HG03432 (cell line): ENCODE measurements at regions not wholly inside any gene's neighbourhood (a gene's known extent, or its start where the extent isn't known, plus 50 kb on each side); places are given as distances from the start of the nearest gene placed in this dataset.
"Not testable (repeated sequence)": the region's sequence is repeated elsewhere in the genome, so short reads cannot be mapped to it uniquely, and the experiment has no call there.

Experiments used
- ATAC-seq: cut with Tn5 transposase; IDR thresholded peaks from one replicate; pipeline ENCODE4 v1.9.1; 2021; ENCODE audit warnings: mild to moderate bottlenecking, moderate library complexity; ENCODE audit not compliant: unreplicated experiment

DNA sequence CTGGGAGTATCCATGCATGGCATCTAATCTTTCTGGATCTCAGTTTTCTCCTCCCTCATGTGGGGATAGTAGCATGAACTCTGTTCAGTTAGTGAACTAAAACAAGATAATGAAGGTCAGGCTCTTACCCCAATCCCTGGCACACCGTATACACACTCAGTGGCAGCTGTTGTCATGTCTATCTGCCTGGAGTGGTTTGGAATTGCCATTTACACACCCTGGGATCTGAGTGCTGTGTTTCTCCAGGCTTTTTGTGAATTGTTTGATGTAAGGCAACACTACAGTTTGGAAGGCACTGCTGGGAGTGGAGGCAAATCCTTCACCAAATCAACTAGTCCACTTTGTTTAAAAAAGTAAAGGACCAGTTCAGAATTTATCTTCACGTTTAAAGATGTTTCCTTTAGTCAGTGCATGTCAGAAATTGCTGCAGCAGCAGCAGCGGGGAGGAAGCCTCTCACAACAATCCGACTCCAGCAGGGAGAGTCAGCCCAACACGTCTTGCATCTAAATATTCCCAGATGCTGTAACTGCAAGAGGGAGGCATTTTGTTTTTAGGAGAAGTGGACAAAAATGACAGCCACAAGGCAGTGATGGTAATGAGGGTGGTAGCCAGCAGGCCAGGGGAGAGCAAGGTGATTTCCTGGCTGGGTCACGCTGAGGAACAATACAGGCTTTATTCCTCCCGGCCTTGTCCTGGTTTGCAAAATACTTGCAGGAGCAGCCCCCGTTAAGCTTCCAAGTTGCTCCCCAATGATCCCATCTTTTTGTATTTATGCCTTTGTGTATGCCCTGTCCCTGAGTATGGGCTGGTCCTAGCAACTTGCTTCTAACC is 128.5 kb upstream of the LRIG1 start:
- no peak for ATAC-seq

DNA sequence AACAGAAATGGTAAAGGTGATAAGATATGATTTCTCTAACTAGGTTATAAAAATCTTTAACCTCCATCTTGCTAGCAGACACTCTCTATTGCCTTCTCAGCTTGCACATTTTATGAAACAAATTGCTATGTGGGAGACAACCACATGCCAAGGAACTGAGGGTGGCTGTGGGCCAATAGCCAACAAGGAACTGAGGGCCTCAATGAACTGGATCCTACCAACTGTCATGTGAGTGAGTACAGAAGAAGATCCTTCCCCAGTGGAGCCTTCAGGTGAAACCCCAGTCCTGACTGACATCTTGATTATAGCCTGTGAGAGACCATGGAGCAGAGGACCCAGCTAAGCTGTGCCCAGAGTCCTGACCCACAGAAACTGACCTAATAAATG is 129.2 kb upstream of the LRIG1 start:
- no peak for ATAC-seq

DNA sequence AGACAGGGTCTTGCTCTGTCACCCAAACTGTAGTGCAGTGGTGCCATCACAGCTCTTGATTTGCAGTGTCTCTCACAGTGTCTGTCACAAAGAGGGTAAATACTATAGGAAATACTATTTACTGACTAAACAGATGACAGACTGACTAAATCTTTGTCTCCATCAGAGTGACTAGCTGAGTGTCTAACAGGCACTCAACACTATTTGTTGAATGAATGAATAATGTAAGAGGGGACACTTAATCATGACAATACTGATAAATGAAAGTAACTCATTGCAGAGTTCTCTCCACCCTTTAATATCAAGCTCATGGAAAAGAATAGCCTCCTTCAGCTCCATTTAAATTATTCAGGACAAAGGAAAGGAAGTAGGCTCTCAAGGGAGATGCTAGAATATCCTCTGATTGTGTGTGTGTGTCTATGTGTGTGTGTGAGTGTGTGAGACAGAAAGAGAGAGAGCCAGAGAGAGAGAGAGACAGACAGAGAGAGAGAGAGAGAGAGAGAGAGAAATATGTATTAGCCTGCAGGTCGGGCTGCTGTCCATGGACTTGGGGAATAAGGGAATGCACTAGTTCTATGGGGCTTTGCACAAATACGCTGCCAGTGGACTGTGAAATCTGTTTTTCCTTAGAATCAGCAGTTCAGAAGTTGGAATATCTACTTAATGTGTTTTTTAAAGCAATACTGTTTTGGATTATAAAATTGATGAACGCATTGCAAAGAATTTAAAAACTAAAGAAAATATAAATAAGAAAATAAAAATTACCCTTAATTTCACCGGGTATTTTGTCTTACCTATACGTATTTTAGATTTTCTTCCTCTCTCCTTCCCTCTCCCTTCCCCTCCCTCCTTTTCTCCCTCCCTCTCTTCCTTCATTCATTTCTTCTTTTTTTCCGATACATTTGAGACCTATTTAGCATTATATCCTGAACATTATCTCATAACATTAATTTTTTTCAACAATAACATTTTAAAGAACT is 132.9 kb upstream of the LRIG1 start:
- no peak for ATAC-seq

DNA sequence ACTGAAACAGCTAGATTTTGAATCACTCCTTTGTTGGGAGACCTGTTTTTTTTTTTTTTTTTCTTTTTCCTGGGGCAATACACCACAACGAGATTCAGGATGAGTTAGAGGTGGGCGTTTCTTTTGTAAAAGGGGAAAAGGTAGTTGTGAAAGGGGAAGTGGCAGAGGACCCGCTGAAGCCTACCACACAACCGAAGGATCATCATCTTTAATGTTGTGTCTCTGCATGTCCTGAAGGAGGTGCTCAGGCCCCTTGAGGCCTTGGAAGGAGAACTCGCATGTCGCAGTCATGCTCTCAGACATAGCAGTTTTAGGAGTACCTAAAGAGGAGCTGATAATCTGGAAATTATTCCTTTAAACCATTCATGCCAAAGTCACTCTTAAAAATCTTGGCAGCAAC is 137.9 kb upstream of the LRIG1 start:
- ATAC-seq, result no peak

DNA sequence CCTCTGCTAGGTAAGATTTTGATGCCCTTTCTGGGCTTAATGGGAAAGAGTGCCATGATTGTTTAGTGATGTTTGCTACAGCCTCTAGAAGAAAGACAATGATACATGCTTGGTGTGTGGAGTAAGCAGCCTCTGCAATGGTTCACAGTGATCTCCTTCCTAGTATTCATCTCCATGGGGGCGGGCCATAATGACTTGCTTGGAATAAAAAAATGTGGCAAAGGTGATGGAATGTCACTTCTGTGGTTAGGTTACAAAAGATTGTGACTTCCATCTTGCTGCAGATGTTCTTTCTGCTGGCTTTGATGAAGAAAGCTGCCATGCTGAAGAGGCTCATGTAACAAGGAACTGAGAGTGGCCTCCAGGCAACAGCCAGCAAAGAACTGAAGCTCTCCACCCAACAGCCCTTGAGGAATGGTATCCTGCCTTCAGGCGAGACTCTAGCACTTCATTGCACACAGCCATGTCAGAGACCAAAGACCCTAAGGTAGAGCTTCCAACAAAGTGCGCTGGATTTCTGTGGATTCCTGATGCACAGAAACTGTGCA is 139.1 kb upstream of the LRIG1 start:
- no peak for ATAC-seq

DNA sequence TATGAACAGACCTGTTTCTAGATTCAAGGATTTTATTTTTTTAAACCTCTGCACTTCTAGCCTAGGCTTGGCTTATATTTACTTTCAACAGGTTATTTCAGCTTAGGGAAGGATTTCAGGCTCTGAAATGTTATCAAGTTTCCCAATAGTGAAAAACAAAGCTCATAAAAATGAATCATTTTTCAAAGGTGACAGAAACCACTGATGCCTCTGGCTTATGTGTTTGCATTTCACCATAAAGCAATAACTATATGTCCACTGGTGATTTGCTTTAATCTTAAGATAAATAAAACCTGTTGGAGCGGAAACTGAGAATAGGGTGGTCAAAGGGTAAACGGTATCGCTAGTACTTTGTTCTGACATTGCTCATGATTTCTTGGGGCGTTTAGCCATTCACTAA is 141.2 kb upstream of the LRIG1 start:
- no peak for ATAC-seq

DNA sequence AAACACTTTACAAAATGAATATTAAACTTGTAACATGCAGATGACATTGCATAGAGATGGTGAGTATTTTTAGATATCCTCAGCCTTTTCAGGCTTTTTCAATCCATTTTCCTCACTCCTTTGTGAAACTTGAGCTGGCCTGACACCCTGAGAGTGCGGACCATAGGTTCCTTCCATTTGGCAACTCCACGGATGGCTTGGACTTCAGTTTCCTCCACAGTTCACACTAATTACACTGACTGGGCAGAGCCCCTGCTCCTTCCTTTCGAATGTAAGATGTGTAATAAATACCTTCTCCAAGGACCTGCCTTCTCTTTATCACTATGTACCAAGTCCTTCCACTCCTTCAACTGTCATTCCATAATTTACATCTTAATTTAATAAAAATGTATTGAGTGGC is 141.7 kb upstream of the LRIG1 start:
- no peak for ATAC-seq

DNA sequence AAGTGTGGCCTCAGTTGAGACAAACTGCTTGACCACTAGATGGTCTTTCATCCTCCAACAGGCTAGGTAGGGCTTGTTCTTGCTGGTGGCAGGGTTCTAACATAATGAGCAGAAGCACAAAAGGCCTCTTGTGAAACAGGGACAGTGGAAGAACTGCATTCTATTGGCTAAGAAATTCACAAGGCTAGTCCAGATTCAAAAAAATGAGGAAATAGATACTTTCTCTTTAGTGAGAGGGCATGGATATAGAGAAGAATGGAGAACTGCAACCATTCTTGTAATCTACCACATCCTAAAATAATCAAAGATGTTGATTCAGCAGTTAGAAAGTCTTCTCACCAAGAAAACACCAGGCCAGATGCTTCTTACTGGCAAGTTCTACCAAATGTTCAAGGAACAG is 143.7 kb upstream of the LRIG1 start:
- ATAC-seq, result no peak

DNA sequence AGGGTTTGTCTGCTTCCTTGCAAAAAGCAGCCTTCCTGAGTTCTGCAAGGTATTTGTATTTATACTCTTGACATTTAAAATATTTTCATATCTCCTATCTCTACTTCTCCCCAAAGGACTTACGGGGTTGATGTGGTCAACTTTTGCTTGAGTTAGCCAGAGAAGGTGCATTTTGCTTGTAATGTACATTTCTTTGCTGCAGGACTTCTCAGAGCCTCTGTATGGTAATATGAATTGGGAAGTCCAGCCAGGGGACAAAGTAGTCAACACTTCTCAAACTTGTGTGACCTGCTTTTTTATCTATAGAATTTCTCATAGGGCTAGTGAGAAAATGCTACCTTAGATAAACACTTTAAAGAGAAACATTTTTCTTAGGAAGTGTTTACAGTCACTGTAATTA is 148.2 kb upstream of the LRIG1 start:
- no peak for ATAC-seq

DNA sequence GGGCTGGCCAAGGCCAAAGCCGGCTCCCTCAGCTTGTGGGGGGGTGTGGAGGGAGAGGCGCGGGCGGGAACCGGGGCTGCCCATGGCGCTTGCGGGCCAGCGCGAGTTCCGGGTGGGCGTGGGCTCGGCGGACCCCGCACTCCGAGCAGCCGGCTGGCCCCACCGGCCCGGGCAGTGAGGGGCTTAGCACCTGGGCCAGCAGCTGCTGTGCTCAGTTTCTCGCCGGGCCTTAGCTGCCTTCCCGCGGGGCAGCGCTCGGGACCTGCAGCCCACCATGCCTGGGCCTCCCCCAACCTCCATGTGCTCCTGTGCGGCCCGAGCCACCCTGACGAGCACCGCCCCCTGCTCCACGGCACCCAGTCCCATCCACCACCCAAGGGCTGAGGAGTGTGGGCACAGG is 150.7 kb upstream of the LRIG1 start:
- not testable (repeated sequence) for ATAC-seq

DNA sequence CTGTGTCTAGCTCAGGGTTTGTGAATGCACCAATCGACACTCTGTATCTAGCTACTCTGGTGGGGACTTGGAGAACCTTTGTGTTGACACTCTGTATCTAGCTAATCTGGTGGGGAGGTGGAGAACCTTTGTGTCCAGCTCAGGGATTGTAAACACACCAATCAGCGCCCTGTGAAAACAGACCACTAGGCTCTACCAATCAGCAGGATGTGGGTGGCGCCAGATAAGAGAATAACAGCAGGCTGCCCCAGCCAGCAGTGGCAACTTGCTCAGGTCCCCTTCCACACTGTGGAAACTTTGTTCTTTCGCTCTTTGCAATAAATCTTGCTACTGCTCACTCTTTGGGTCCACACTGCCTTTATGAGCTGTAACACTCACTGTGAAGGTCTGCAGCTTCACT is 151.3 kb upstream of the LRIG1 start:
- ATAC-seq, result not testable (repeated sequence)

DNA sequence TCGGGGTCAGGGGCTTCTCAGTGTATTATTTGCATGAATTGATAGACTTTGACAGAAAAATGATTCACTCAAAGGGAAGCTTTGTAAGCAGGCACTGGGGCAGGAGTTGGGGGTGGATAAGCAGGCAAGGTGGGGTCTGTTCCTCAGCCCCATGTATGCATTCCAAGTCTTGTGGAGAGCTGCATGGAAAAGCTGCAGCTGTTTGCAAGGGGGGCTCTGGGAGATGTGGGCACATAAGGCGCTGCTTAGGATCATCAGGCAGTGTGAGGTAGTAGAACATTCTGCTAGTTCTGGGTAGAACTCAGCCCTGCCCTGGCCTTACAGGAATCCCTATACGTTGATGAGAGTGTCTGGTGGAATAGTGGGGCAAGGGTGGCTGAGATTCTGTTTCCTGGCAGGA is 154.2 kb upstream of the LRIG1 start:
- no peak for ATAC-seq

DNA sequence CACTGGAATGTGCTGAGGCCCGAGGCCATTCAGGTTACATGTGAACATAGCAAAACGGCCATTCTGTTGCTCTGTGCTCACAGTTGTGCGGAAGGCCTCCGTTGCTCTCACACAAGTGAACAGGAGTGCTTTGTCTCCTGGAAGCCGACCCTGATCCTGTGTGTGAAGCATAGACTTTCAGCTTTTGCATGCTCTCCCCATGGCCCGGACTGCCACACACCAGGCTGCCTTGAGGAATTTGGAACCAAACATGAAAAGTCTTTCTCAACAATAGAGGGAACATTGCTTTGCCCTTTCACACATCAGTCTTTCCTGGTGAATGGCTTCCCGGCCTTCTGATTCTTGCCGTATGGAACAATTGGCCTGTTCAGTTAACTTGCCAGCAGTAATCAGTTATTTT is 154.8 kb upstream of the LRIG1 start:
- ATAC-seq, result no peak

DNA sequence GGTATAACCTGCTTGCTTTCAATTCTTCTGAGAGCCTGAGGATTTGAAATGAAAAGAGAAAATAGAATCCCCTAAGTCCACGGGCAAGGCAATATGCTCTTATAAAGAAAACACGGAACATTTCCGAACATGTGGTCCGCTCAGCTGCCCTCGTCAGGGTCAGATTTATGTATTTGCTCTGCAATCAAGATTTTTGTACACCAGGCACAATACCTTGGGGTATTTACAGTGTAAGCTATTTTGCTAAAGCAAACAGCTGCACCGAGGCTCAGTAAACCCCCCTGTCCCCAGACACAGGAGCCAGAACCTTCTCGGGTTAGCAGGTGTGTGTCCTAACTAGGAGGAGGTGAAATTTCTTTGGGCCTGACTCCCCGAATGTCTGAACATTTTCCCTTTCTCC is 155.8 kb upstream of the LRIG1 start:
- ATAC-seq, result no peak

DNA sequence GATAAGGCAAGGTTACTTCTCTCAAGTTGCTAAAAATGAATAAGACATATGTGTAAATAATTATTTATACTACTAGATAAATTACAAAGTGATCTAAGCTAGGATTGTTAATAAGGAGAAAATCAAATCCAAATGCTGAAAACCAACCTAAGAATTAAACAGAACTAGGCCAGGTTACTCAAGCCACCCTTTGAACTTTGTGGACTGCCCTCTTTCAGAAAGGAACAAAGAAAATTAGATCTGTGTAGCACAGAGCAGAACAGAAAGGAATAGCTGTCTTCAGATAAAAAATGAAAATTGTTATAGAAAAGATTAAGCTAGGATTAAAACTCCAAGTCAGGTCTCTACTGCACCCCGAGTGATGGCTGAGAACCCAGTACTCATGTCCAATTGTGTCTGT is 158.2 kb upstream of the LRIG1 start:
- ATAC-seq, result no peak

DNA sequence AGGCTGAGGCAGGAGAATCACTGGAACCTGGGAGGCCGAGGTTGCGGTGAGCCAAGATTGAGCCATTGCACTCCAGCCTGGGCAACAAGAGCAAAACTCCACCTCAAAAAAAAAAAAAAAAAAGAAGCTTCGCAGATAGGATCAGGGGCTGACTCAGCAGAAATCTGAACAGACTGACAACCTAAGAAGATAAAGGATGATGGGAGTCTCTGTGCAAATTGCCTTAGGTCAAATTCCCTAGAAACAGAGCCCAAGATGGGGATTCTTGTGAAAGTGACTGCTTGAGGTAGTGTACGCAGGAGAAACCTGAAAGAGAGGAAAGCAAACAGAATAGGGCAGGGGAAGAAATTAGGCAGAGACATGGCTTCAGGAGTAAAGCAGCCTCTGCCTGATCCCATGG is 160.8 kb upstream of the LRIG1 start:
- ATAC-seq, result no peak

DNA sequence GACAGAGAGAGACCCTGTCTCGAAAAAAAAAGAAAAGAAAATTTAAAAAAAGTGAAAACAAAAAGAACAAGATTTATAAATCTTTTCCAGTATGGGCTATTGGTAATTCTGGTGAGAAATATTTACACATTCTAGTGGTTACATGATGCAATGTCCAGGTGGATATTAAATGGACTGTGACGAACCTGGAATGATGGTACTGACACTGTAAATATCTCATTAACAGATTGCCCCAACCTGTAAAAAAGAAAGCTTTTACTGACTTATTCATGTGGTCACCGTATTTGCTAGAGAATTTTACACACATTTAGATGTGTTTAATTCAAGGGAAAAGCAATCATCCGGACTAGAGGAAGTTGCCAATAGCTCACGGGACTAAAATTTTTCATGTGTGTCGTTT is 162.1 kb upstream of the LRIG1 start:
- ATAC-seq, result no peak

DNA sequence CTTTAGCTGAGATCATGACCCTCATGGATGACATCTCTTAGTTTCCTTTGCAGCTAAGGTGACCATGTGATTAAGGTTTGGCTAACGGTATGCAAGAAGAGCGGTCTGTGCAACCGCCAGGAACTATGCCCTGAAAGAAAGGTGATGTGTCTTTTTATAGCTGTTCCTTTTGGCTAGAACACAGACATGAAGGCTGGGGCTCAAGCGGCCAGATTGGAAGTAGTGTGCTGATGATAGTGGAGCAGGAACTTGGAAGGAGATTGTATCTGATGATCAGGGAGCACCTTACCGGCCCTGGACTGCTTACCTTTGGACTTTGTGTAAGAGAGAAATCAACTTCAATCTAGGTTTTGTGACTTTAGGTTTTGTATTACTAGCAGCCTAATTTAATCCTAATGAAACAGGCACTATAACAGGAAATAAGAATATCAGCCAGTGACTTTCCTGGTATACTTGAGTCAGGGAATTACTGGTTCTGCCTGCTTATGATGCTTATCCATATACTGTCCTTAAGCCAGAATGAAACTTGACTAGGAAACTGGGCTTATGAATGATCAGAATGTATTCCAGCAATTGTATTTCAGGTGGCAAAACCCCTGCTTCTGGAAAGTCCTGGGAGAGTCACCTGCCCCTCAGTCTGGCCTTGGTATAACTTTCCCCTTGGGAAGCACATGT is 164.3 kb upstream of the LRIG1 start:
- no peak for ATAC-seq

DNA sequence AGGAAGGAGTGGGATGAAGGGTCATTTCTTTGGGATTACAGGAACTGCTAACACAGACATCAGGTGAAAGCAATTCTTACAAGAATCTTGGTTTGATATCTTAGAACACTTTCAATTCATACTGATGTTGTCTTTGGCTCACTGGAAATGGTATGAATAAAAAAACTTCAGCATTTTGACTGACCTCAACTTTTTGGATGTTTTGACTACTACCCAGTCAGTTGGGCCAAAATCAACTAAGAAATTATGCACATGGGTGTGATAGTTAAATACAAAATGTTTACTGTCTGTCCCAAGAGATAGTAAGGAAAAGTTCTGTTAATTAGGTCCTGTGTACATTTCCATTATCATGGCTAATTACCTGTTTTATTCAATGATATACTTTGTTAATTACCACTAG is 165.5 kb upstream of the LRIG1 start:
- ATAC-seq, result no peak

DNA sequence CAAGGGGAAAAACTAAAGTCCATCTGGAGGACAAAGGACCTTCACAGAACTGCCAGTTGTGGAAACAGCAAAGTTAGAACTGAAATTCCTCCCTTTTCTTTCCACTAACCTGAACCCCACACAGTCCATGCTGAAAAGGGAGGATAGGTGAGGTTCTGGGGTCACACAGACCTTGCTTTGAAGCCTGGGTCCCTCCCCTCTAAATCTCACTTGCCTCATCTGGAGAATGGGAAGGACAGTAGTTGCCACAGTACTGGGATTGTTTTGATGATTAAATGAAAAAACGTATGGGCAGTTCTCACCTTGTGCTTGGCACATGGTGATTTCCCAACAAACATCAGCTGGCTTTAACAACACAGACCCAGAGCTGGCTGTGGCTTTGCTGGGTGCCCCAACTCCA is 166.4 kb upstream of the LRIG1 start:
- no peak for ATAC-seq

DNA sequence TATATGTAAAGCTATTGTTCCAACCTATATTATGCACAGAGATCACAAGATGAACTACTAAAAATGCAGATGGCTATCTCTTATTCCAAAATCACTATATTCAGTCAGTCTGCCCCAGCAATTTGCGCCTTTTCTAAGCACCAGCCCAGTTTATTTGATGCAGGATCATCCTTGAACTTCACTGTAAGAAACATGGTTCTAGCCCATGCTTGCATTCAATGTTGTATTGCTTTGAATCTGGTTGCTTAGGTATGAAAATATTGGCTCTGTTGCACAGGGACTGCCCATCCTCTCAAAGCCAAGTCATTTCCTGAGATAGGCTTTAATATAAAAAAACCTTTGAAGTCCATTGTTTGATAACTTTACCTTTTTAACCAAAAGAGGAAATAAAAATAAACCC is 170.5 kb upstream of the LRIG1 start:
- no peak for ATAC-seq
